Epithelial cell of esophagus (primary cell): ENCODE measurements at regions not wholly inside any gene's neighbourhood (a gene's known extent, or its start where the extent isn't known, plus 50 kb on each side); places are given as distances from the start of the nearest gene placed in this dataset.

ENCODE experiments used
- DNase-seq: peaks from one replicate; pipeline ENCODE4 v3.0.0; 2010; ENCODE audit warnings: low read depth
- H3K4me3 ChIP-seq: 2 replicates; pipeline ENCODE4 v1.5.1; 2011; ENCODE audit warnings: mild to moderate bottlenecking, low read length, control low read depth
- CTCF ChIP-seq: IDR thresholded peaks from 2 replicates; pipeline ENCODE4 v1.5.1; 2011; ENCODE audit warnings: low read depth, mild to moderate bottlenecking, low read length, control low read depth, inconsistent platforms; ENCODE audit not compliant: insufficient read depth; ENCODE audit errors: missing control alignments

- no peak for DNase-seq
- no peak for TF ChIP-seq CTCF
- H3K4me3 ChIP-seq: no peak overlapping the region
These were observed 2341.6 kb downstream of the PCDH7 start for GRCh38 chr4:33061727-33062126.

GRCh38 chr4:33062155-33062806 lies 2342.1 kb downstream of the PCDH7 start:
- no peak for DNase-seq

GRCh38 chr4:33063241-33063640 lies 2343.1 kb downstream of the PCDH7 start:
- no peak for TF ChIP-seq CTCF
- no peak overlapping the region for H3K4me3 ChIP-seq
- DNase-seq: peak; percentile 19

More at GRCh38 chr4:33062155-33062806, 2342.1 kb downstream of the PCDH7 start:
- no peak for TF ChIP-seq CTCF
- no peak overlapping the region for H3K4me3 ChIP-seq

- no peak for TF ChIP-seq CTCF
- no peak for DNase-seq
- no peak overlapping the region for H3K4me3 ChIP-seq
These were observed 2344.1 kb downstream of the PCDH7 start for GRCh38 chr4:33064238-33064637.

- no peak overlapping the region for H3K4me3 ChIP-seq
- no peak for DNase-seq
- no peak for TF ChIP-seq CTCF
These were observed 2345.6 kb downstream of the PCDH7 start for GRCh38 chr4:33065749-33066148.

GRCh38 chr4:33067221-33067620 lies 2347.1 kb downstream of the PCDH7 start:
- H3K4me3 ChIP-seq: no peak overlapping the region
- no peak for DNase-seq
- TF ChIP-seq CTCF: no peak

- no peak for DNase-seq
- no peak for TF ChIP-seq CTCF
- no peak overlapping the region for H3K4me3 ChIP-seq
These were observed 2348.4 kb downstream of the PCDH7 start for GRCh38 chr4:33068539-33068938.
